SKM-1 (cell line): ENCODE measurements at regions not wholly inside any gene's neighbourhood (a gene's known extent, or its start where the extent isn't known, plus 50 kb on each side); places are given as distances from the start of the nearest gene placed in this dataset.
A peak's percentile ranks its signal among the peaks of the same experiment; 100 is the strongest.

Experiments
- DNase-seq: peaks from one replicate; lab custom pipeline; 2025; ENCODE audit not compliant: unreplicated experiment; lab: John Stamatoyannopoulos, UW

DNA sequence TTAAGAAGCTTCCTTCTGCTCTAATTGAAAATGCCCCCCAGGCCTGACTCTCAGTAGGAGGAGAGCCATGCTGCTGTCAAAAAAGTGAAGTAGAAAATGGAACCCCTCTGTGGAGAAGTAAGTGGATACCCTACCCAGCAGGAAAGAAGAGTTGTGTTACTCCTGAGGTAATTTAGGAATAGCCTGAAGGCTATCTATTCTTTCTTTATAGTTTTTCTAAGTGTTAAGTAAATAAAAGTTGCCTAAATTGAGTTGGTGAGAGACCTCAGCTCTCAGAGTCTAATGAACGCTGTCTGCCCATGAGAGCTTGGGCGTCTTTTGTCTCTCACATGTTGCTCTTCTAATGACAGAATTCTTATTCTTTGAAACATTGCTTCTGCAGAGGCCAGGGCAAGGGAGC lies 116.2 kb downstream of the NSUN3 start:
- DNase-seq, result no peak

DNA sequence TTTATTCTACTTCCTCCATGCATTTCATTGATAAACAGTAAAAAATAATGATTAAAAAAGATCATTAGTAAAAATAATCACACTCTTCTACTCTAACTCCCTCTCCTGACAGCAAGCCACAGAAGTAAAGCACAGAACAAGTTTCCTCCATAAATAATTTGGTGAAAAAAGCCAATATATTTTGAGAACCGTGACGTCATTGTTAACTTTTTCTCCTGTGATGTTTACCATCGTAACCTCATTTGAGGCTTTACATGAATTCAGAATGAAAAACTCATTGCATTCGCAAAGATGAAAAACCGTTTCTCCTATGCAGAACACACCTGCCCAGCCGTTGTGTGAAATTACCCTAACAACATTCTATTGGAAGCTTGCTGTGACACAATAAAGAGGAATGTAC lies 120.7 kb downstream of the NSUN3 start:
- no peak for DNase-seq

DNA sequence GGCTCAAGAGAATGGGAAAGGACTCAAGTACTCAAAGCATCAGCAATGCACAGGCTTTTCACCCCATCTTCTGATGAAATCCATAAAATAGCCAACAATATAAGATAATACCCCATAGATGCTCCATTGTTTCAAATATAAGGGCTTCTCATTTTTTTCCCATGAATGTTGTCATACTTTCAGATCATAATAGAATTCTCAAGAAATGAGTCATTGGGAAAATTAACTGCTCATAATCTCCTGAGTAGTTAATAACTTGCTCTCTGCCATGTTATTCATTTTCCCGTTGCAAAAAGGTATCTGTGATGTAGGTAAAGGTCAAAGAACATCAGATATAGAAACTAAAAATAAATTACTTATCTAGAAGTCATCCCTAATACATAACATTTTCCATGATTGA lies 121.9 kb downstream of the NSUN3 start:
- no peak for DNase-seq

DNA sequence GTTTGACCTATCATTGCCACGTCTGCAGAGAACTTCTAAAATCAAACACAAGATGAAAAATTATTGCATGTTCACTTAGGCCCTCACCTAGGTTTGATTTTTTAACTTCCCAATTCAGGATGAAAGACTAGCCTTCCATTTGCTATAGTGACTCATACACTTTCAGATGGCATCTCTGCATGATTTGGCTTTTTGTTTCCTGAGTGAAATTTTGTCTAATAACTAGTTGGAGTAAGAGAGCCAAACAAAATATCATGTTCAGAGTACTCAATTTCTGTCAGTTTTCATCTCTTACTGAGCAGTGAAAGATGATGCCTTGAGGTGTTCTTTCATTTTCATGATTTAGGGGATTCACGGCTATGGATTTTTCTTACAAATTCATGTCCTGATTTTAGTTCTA lies 122.9 kb downstream of the NSUN3 start:
- DNase-seq, result no peak

DNA sequence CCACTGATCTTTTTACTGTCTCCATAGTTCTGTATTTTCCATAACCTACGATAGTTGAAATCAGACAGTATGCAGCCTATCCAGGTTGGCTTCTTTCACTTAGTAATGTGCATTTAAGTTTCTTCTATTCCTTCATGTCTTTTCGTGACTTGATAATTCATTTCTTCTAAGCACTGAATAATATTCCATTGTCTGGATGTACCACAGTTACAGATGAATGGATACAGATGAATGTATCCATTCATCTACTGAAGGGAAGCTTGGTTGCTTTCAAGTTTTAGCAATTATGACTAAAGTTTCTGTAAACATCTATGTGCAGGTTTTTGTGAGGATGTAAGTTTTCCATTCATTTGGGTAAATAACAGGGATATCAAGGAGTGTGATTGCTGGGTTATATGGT lies 124.8 kb downstream of the NSUN3 start:
- DNase-seq, result no peak

DNA sequence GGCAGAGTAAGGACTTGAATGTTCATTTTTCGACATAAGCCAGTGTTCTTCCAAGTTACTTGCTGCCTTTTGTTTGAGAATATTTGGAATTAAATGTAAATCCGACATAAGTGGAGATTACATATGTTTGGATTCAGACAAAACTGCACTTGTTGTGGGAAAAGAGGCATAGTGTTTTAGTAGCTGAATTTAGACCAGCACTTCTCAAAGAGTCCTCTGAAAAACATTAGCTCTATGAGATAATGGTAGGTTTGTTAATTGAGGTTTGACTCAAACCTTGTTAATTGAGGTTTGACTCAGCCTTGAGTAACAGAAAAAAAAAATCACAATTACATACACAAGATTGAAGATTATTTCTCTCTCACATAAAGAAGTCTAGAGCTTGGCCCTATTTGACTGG lies 132.5 kb downstream of the NSUN3 start:
- DNase-seq, result no peak

DNA sequence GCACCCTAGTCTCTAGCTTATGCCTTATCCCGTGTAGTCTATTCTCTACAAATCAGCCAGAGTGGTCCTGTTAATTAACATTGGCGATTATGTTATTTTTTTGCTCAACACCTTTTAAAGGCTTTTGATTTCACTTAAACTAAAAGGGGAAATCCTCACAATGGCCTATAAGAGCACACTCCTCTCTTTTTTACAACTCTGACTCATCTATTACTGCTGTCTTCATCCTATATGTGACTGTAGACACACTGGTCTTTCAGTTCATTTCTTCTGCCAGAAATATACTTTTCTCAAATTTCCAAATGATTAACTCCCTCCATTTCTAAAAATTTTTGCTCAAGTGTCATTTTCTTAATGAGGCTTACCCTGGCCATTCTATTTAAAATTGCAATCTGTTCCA lies 143.4 kb downstream of the NSUN3 start:
- DNase-seq, result no peak

DNA sequence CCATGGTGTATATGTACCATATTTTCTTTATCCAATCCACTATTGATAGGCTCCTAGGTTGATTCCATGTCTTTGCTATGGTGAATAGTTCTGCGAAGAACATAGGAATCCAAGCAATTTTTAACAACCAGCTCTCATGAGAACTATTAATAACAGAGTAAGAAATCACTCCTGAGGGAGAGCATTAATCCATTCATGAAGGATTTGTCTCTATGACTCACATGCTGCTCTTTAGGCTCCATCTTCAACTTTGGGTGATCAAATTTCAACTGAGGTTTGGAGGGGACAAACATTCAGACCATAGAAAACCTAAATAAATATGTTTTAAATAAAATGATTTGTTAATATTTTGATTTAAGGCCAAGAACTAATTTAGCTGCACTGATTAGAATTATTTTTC lies 147.4 kb downstream of the NSUN3 start:
- no peak for DNase-seq

DNA sequence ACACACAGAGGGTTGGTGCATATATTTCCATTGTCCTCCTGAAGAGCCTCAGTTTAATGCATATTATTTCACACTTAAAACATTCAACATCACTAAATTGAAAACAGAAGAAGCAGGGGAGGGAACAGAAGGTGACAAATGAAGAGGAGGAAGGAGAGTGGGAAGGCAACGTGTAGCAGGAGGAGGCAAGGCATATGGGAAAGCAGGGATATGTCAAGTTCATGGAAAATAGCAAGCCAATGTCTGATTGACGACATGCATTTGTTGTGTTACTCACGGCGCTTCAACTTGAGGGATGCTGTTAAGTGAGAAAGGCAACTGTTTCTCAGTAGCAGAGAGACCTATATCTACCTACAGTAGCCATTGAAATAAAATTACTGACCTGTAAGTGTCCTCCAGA lies 154.5 kb downstream of the NSUN3 start:
- no peak for DNase-seq

DNA sequence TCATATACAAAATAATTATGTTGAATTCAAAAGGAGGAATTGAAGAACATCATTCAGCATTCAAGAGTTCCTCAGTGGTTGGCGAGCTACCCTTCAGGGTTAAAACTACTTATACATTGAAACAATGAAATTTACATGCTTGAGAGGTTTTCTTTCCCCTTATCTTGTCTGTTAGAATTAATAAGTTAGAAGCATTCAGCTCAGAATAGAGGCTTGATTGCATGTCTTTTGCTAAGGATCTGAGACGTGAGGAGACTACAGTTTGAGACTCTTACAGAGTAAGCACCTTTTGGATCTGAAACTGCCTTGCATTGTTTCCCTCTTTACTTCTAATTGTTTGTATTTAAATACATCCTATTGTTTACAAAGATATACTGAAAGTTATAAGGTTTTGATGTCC lies 157.6 kb downstream of the NSUN3 start:
- no peak for DNase-seq

DNA sequence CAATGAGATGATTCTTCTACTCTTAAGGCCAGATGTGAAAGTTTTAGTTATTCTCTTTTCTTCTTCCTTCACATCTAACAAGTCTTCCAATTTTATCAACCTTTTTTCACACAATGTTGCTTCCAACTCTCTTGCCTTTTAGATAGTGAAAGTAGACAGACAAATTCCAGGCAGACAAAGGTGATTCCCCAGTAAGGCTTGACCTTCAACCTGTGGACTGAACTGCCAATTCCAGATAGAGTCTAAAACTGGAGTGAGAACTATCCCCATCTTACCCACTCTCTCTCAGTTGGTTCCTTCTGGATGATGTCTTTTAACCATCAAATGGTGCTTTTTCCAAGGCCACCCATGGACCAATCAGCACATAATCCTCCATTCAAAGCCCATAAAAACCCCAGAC lies 159.0 kb downstream of the NSUN3 start:
- DNase-seq, result no peak

DNA sequence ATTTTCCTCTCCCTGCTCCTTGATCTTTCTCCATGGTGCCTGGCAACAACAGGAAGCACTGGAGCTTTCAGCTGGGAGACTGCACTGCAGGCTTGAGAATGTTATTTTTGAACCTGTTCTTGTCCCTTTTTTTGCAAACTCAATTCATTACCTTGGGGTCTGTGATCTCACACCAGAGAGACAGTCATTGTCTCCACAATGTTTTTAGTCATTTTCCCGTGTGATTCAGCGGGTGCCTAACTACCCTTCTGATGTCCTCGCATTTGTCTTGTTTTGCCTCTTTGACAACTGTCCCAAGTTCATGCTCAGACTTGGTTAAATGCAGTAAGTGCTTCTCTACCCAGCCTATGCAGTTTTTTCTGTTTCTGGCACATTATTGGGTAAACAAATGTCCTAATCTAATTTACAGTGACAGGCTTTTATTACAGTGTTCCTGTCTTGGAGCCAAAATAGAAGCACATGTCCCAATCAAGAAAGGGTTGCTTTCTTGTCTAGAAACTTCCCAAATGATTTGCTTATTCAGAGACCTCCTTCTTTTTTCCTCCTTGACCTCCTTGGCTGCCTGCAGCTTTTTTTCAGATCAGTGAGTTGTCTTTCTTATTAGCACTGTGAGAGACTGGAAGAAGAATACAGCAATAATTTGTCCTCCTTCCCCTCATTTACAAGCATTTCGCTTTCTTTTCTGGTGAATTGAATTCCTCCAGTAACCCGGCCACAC lies 162.4 kb downstream of the NSUN3 start:
- no peak for DNase-seq

DNA sequence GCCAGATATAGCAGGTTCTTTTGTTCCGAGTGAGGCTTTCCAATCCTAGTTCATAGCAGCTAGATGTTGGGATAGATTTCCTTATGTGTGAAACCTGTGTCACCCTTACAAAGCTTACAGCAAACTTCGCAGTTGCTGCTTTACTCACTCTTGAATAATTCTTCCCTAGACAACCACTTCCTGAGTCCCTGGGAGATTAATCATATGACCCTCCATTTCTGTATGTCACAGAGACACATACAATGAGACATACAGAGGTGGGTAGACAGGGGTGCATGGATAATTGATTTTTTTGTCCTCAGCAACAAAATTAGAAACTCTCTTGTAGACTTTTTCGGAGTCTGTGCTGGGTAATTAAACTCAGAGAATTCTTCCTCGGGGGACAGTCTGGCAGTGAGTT lies 163.2 kb downstream of the NSUN3 start:
- DNase-seq, result no peak

DNA sequence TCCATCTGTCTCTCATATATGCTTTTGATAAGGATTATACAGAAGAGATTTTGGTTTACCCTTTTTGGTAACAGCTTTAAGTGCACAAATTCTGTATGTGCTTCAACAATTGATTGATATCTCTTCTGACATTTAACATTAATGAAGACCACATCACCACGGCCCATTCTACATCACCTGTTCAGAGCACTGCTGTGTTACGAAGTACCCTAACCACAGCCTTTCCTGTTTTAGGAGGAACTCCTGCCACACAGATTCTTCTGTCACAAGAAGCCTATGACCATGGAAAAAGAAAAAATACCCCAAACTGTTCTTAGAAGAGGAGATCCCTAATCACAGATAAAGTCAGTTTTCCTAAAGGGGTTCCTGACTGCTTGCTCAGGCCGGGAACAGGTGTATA lies 170.1 kb downstream of the NSUN3 start:
- no peak for DNase-seq

DNA sequence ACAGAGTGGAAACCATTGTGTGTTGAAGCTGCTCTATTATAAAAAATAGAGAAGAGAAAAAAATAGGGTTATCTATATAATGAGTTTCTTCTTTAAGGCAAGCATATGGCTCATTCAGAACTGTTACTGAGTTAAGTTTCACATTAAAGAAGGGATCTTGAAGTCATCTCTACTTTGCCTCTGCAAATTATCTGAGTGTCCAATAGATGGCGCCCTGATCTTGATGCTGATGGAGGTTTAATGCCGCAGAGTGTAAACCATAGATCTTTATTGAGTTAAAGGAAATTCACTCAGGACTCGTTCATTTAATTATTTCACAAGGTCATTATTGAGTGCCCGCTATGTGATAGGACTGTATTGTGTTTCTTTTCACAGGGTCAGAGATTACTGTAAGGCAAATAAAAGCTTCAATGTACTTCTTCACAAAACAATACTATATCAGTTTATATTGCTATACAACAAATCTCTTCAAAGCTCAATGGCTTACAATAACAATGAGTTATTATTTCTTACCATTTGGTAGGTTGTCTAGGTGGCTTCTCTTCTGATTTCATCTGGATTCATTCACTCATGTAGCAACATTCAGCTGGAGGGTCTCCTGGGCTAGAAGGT lies 171.4 kb downstream of the NSUN3 start:
- DNase-seq, result no peak

DNA sequence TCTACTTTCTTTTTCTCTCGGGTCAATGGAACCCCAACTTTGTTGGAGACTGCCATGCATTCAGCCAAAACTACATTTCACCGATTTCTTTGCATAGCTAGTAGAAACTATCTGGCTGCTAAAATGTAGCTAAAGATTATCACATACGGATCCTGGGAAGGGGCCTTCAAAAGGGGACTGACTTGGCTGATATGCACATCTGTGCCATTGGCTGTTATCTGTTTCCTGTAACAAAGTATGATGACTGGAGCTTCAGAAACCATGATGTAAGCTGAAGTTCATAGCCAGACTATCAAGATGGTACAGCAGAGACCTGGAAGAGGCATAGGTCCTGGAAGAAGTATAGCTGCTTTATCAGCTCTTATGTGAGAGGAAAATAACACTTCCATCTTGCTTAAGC lies 179.1 kb downstream of the NSUN3 start:
- DNase-seq, result no peak

DNA sequence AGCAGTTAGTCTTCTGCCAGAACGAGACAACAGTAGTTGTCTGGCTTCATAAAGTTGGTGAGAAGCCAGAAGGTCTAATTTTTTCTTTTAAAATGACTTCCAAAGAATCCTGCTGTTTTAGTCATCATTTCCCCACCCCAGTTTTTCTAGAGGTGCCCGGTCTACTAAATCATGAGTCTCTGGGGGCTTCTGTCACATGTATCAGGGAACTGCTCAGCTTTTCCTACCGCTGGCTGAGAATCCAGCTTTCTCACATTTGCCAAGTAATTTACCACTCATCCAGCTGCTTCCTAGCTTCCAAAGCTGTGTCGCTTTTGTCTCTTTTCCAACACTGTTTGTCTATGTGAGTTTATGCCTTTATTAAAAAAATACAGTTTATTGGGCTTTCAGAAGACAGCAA lies 183.3 kb downstream of the NSUN3 start:
- no peak for DNase-seq

DNA sequence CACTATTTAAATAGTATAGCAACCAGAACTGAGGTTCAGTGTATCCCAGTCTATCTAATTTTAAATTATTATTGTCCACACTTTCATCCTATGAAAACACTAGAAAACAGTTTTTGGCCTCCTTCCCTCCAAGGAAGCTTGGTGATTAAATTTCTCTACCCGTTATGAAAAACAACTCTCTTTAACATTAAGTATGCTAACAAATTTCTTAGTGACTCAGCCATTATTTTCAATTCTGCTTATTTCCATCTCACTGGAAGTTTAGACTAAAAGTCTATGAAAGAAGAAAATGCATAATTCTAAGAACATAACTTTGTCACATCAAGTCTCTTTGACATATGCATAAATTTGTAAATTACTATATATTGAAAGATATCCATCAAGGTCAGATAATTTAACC lies 185.2 kb downstream of the NSUN3 start:
- DNase-seq, result no peak

DNA sequence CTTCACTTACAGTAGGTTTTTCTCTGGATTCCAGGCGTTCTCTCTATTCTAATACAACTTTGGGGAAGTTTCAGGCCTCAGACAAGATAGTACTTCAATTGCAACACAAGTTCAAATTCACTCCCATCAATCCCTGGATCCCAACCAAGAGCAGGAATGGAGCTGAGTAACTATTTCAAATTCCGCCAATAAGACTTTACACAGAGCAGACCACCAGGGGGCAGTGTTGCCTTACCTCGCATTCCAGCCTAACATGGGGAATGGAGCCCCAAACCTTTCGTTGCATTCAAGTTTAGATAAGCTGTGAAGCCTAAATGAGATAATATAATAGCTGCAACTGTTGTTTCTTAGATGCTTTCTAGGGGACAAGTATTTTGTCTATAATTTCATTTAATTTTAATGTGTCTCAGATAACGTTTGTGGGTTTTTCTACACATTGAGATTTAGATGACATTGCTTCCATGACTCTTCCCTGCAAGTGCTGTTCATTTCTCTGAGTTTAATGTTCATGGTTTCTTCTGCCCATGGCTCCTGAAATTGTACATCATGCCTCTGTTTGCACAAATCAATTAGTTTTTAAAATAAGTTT lies 186.7 kb downstream of the NSUN3 start:
- DNase-seq, result peak; percentile 49

DNA sequence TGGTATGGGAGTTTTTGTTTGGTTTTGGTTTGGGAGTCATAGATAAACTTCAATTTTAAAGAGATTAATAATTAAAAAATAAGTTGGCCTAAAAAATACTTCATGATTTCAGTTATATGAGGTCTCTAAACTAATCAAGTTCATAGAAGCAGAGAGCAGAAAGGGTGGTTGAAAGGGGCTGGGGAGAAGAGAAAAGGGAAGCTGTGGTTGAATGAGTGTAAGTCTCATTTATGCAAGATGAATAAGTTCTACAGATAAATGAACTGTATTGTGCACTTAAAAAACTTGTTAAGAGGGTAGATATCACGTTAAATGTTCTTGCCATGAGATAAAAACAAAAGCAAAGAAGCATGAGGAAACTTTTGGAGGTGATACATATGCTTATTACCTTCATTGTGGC lies 188.7 kb downstream of the NSUN3 start:
- no peak for DNase-seq

DNA sequence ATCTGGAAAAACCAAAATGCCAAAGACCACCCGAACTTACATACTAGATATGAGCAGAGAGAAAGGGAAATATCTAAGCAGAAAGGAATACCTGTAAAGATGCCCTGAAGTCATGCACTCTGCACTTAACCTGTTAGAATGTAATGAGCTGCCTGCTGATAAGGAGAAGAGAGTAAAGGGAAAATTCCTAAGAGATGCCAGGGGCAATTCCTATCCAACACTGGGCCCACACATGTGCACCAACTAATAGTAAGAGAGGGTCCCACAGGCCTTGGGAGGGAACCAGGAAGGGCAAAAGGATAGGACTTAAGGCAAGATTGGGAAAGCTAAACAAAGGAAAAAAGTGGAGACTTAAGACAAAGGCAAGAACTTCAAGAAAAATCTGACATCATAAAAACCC lies 189.5 kb downstream of the NSUN3 start:
- no peak for DNase-seq

DNA sequence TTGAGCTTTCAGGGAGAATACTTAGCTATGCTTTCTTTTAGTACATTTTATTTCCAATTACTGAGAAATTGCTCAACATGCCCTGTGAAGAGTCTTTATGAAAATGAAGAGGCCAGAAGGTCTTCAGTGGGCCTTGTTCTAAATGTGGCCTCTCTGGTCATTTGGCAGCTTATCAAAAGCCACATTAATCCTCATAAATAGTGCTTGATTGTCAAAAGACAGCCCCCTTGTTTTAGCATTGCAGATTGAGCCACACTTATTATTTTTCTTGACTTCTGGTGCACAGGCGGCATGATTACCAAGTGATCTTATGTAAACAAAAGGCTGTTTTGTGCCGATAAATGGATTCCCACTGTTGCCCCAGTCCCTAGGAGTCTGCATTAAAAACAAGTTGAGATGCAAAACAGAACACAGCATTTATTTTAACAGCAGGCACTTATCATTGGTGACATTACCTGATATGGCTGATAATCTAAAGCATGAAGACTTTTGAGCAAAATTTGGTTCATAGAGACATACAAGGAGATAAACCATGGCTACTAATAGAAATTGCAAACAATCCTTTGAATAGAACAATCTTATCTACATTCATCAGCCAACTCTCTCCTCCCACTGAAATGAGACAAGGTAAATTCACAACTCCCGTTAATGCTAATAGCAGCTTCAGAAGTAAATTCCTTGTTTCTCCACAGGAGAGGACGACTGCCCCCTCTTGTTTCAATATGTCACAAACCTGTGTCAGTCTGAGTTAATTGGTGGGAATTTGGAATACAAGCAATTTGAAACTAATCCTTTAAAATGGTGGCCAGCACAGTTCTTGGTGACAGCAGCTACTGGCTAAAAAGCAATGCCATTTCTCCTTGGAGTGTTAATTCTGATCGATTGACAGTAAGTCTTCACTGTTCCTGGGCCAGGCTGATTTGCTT lies 194.3 kb downstream of the NSUN3 start:
- no peak for DNase-seq
